Uterus (tissue), 3 donors: ENCODE measurements at regions not wholly inside any gene's neighbourhood (a gene's known extent, or its start where the extent isn't known, plus 50 kb on each side); places are given as distances from the start of the nearest gene placed in this dataset.
"Not testable (repeated sequence)": the region's sequence is repeated elsewhere in the genome, so short reads cannot be mapped to it uniquely, and the experiment has no call there.

Source experiments
- DNase-seq, 2 donors: peaks; one replicate each; pipeline ENCODE4 v3.0.0-alpha.2; 2019 to 2020
- H3K27ac ChIP-seq, 2 donors: fragments of 200-600 bp; sonication (generic); 1 replicate in 1 of 2; 2 replicates in 1 of 2; pipeline ENCODE4 v1.5.1; 2016 to 2018
- H3K27me3 ChIP-seq, 2 donors: fragments of 200-600 bp; sonication (generic); one replicate each; pipeline ENCODE4 v1.5.1; 2018 to 2019; ENCODE audit warnings: control low read depth in 1 of 2
- H3K36me3 ChIP-seq, 2 donors: fragments of 200-600 bp; sonication (generic); one replicate each; pipeline ENCODE4 v1.5.1; 2019; ENCODE audit warnings: control low read depth in 1 of 2
- H3K4me1 ChIP-seq, 2 donors: fragments of 200-600 bp; sonication (generic); one replicate each; pipeline ENCODE4 v1.5.1; 2018 to 2019; ENCODE audit warnings: control low read depth in 1 of 2
- H3K4me3 ChIP-seq, 2 donors: fragments of 200-600 bp; sonication (generic); 1 replicate in 1 of 2; 2 replicates in 1 of 2; pipeline ENCODE4 v1.5.1; 2018 to 2019; ENCODE audit warnings: mild to moderate bottlenecking in 1 of 2
- H3K9me3 ChIP-seq, 2 donors: fragments of 200-600 bp; sonication (generic); one replicate each; pipeline ENCODE4 v1.5.1; 2019; ENCODE audit warnings: control low read depth in 1 of 2
- POLR2A ChIP-seq, 2 donors: fragments of 450-650 bp; IDR thresholded peaks; one replicate each; pipeline ENCODE4 v1.6.1; 2016; ENCODE audit warnings: antibody characterized with exemption in 2 of 2, mild to moderate bottlenecking in 1 of 2, moderate library complexity in 1 of 2
- intact Hi-C: fragments of 100-400 bp; cut with DNase I; formaldehyde crosslinking; loops from one replicate; pipeline ENCODE4 v1.15.1; 2023; ENCODE audit warnings: low total_unique reads
- TF ChIP-seq, protein P1 (sequence below), 4 experiments: fragments of 200-600 bp in 2 of 4; fragments of 450-650 bp in 2 of 4; sonication (generic) in 2 of 4; IDR thresholded peaks; one replicate each; pipeline ENCODE4 v1.5.1; 2016 to 2019; ENCODE audit warnings: antibody characterized with exemption in 4 of 4, mild to moderate bottlenecking in 2 of 4, moderate library complexity in 1 of 4
- donor health status: DM: yes; HTN: yes; CAD: no.

DNA sequence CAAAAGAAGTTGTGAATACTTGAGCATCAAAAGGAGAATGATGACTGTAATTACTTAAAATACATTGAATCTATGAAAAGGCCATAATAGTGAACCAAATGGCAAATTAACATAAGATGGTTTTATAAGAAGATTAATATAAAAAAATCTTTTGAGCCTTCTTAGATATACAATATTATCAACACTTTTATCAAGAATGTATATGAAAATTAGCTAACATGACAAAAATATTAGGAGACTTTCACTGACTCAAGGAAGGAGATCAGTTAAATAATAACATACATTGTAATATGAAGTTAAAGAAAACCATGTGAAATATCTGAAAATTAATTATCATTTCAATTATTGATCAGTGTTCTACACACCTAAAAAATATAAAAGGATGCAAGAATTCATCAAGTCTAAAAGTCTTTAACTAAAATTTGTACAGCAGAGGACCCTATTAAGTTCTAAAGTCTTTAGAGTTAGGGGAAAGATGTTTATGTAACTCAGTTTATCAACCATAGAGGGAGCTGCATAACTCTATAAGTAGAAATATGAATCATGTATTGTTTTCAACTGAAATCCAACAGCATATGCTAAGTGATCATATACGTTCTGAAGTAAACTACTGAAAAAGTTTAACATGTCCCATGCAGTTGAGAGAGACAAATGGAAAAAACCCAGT is 756.1 kb upstream of the MIR17HG start:
- intact Hi-C loops: no loop called here
- DNase-seq: no peak
- H3K36me3 ChIP-seq: no peaks in the 10 kb centered on the region
- no peaks in the 10 kb centered on the region for H3K4me1 ChIP-seq
- no peak overlapping the region for H3K4me3 ChIP-seq
- H3K27ac ChIP-seq: no peak overlapping the region
- H3K27me3 ChIP-seq: no peaks in the 10 kb centered on the region
- no peaks in the 10 kb centered on the region for H3K9me3 ChIP-seq
- TF ChIP-seq, protein P1, sequence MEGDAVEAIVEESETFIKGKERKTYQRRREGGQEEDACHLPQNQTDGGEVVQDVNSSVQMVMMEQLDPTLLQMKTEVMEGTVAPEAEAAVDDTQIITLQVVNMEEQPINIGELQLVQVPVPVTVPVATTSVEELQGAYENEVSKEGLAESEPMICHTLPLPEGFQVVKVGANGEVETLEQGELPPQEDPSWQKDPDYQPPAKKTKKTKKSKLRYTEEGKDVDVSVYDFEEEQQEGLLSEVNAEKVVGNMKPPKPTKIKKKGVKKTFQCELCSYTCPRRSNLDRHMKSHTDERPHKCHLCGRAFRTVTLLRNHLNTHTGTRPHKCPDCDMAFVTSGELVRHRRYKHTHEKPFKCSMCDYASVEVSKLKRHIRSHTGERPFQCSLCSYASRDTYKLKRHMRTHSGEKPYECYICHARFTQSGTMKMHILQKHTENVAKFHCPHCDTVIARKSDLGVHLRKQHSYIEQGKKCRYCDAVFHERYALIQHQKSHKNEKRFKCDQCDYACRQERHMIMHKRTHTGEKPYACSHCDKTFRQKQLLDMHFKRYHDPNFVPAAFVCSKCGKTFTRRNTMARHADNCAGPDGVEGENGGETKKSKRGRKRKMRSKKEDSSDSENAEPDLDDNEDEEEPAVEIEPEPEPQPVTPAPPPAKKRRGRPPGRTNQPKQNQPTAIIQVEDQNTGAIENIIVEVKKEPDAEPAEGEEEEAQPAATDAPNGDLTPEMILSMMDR (IDR thresholded peaks at IDR 0.05): no peak

DNA sequence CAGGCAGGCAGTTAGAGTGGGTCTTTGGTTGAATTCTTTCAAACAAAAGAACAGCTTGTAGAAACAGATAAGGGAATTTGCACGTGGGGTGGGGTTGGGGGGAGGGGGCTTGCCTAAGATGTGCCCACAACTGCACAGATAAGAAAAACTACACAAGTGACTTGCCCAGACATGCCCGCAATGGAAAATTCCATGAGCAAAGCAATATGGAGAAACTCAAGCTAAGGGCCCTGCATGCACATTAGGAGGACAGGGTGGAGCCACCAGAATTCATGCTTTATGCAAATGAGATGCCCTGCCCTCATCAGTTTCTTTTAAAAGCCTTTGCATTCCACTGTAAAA is 755.6 kb upstream of the MIR17HG start:
- TF ChIP-seq, protein P1 (IDR thresholded peaks at IDR 0.05): no peak
- no peak for TF ChIP-seq POLR2A (IDR thresholded peaks at IDR 0.05)
- H3K9me3 ChIP-seq: no peaks in the 10 kb centered on the region

DNA sequence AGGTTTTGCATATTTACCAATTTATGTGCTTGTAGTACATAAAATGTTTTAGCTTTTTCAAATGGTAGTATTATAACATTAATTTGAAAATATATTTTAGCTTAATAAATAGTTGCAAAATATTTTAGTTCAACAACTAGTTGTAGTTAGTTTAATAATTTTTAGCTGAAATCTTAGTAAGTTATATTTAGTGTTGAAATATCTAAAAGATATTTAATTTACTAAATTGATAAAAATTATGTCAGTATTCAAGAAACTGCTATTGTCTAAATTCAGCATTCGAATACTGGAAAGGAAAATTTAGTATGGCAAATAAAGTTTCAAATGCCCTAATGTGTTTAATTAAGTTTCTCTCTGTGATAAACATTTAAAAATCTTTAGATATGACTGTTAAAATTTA is 754.5 kb upstream of the MIR17HG start:
- intact Hi-C loops: no loop called here
- Histone ChIP-seq H3K4me1 (no peaks in the 10 kb centered on the region), H3K9me3 (no peaks in the 10 kb centered on the region), H3K27me3 (no peaks in the 10 kb centered on the region), H3K36me3 (no peaks in the 10 kb centered on the region), H3K27ac (no peak overlapping the region), H3K4me3 (no peak overlapping the region)
- no peak for TF ChIP-seq POLR2A (IDR thresholded peaks at IDR 0.05)
- TF ChIP-seq, protein P1 (IDR thresholded peaks at IDR 0.05): no peak
- no peak for DNase-seq

More for the DNA sequence above, 755.6 kb upstream of the MIR17HG start:
- no peak for DNase-seq
- Histone ChIP-seq H3K36me3 (no peaks in the 10 kb centered on the region), H3K27ac (no peak overlapping the region), H3K4me3 (no peak overlapping the region), H3K27me3 (no peaks in the 10 kb centered on the region), H3K4me1 (no peaks in the 10 kb centered on the region)
- intact Hi-C loops: no loop called here

DNA sequence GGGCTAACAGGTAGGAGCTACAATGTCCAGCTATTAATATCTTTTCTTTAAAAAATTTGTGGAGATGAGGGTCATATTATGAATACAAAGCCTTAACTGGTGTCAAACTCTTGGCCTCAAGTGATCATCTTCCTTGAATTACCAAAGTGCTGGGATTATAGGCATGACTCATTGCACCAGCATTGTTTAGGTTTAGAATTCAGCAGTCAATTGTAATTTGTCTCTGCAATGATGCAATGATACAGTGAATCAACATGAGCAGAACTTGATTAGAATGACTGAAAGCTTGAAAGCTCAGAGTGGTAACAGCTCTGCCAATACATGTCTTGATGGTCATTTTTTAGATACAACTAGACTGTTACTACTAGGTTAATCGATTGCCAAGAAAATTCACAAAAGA is 752.8 kb upstream of the MIR17HG start:
- Histone ChIP-seq H3K4me1 (no peaks in the 10 kb centered on the region), H3K4me3 (no peak overlapping the region), H3K27ac (no peak overlapping the region), H3K36me3 (no peaks in the 10 kb centered on the region), H3K9me3 (no peaks in the 10 kb centered on the region), H3K27me3 (no peaks in the 10 kb centered on the region)
- TF ChIP-seq, protein P1 (IDR thresholded peaks at IDR 0.05): no peak
- TF ChIP-seq POLR2A (IDR thresholded peaks at IDR 0.05): no peak
- no peak for DNase-seq
- intact Hi-C loops: no loop called here

DNA sequence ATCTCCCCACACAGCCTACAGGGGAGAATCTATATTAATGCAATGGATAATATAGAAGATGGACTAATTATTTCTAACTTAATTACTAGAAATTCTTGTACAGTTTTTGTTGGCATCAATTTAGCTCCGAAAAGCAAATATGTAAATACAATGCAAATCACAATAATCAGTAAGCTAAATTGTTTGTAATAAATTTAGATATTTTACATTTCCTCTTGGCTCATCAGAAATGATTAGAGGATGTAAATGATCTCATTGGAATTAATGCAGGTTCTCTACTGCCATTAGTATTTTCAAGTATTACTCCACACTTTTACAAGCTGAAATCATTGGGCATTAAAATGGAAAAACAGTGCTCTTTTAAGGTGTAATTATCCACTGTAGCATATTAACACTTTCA is 741.8 kb upstream of the MIR17HG start:
- H3K4me3 ChIP-seq: no peak overlapping the region
- H3K27me3 ChIP-seq: no peaks in the 10 kb centered on the region
- intact Hi-C loops: no loop called here
- no peaks in the 10 kb centered on the region for H3K9me3 ChIP-seq
- DNase-seq: no peak
- no peak for TF ChIP-seq POLR2A (IDR thresholded peaks at IDR 0.05)
- TF ChIP-seq, protein P1 (IDR thresholded peaks at IDR 0.05): no peak
- H3K27ac ChIP-seq: no peak overlapping the region
- no peaks in the 10 kb centered on the region for H3K36me3 ChIP-seq
- H3K4me1 ChIP-seq: no peaks in the 10 kb centered on the region

DNA sequence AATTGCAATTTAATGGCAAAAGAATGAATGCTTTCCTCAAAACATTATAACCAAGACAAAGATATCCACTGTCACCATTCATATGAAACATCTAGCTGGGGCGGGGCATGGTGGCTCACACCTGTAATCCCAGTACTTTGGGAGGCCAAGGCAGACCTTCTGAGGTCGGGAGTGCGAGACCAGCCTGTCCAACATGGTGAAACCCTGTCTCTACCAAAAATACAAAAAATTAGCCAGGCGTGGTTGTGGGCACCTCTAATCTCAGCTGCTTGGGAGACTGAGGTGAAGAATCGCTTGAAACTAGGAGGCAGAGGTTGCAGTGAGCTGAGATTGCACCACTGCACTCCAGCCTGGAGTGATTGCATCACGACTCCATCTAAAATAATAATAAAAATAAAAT is 740.6 kb upstream of the MIR17HG start:
- H3K36me3 ChIP-seq, H3K27ac ChIP-seq, H3K4me3 ChIP-seq, intact Hi-C loops, DNase-seq, H3K27me3 ChIP-seq, H3K9me3 ChIP-seq, H3K4me1 ChIP-seq: not testable (repeated sequence)
